ENCODE measurements at regions not wholly inside any gene's neighbourhood (a gene's known extent, or its start where the extent isn't known, plus 50 kb on each side); places are given as distances from the start of the nearest gene placed in this dataset.

GRCh38 chr1:81008293-81008692 is 792.4 kb upstream of the ADGRL2 start:
- FAIRE-seq = no peak
- WGBS, 2 experiments (ENCODE audit: extremely low coverage in 1 of 2, insufficient coverage in 1 of 2, insufficient read length in 1 of 2, insufficient replicate concordance in 2 of 2, low coverage in 1 of 2, low lambda C conversion rate in 2 of 2, missing lambda C conversion rate in 1 of 2) = 76% methylated on average over 2 of the region's 2 CpGs; no CpG with 5 or more reads in 1 of the 2 experiments

More at GRCh38 chr1:81008293-81008692, 792.4 kb upstream of the ADGRL2 start:
- Histone ChIP-seq H2BK5ac (ENCODE audit: low read depth, low read length) (no peak overlapping the region), H3K27me3 (replicated peaks in 1 of 4; ENCODE audit: control insufficient read depth in 3 of 4, extremely low read depth in 1 of 4, insufficient read depth in 3 of 4, low read length in 3 of 4) (no peaks in the 10 kb centered on the region), H4K8ac (ENCODE audit: extremely low read depth, insufficient read depth, low read length) (no peak overlapping the region), H3K18ac (ENCODE audit: extremely low read depth, low read length) (no peak overlapping the region), H3K23ac (ENCODE audit: insufficient read length) (no peak overlapping the region), H3K79me1 (ENCODE audit: low read depth, low read length) (no peaks in the 10 kb centered on the region), H3K4ac (replicated peaks; ENCODE audit: insufficient read length, low read depth, low read length) (no peak overlapping the region), H3K14ac (ENCODE audit: insufficient read length) (no peak overlapping the region), H3K27ac (ENCODE audit: low read depth, low read length) (no peak overlapping the region), H2BK120ac (replicated peaks; ENCODE audit: low read depth, low read length) (no peak overlapping the region), H4K20me1 (replicated peaks in 1 of 2; ENCODE audit: control insufficient read depth in 1 of 2, insufficient read depth in 2 of 2, low read length in 2 of 2) (no peaks in the 10 kb centered on the region), H3K9ac (replicated peaks in 1 of 4; ENCODE audit: extremely low read depth in 1 of 4, low read depth in 3 of 4, low read length in 3 of 4) (no peak overlapping the region), H3K9me3 (ENCODE audit: insufficient read depth in 2 of 2, low read depth in 1 of 2, low read length in 1 of 2) (no peaks in the 10 kb centered on the region), H3K79me2 (ENCODE audit: control insufficient read depth in 1 of 2, insufficient read depth in 2 of 2, low read length in 2 of 2) (no peaks in the 10 kb centered on the region), H2AK5ac (ENCODE audit: low read depth, low read length) (no peak overlapping the region), H2BK20ac (ENCODE audit: low read length) (no peak overlapping the region), H2AFZ (ENCODE audit: low read length) (no peak overlapping the region), H4K5ac (ENCODE audit: insufficient read length, low read depth, low read length) (no peak overlapping the region), H3K23me2 (ENCODE audit: low read depth, low read length) (no peaks in the 10 kb centered on the region), H4K91ac (replicated peaks; ENCODE audit: insufficient read length, low read length) (no peak overlapping the region), H3K4me1 (replicated peaks in 1 of 4; ENCODE audit: control insufficient read depth in 3 of 4, insufficient read depth in 4 of 4, low read length in 3 of 4) (no peaks in the 10 kb centered on the region), H2BK12ac (ENCODE audit: low read depth, low read length) (no peak overlapping the region), H2BK15ac (ENCODE audit: low read length) (no peak overlapping the region), H3K36me3 (ENCODE audit: control insufficient read depth in 2 of 4, insufficient read depth in 4 of 4, low read length in 3 of 4) (no peaks in the 10 kb centered on the region), H3K56ac (replicated peaks; ENCODE audit: insufficient read length, low read depth, low read length) (no peak overlapping the region), H3K4me3 (ENCODE audit: extremely low read depth in 1 of 4, insufficient read depth in 2 of 4, low read depth in 3 of 4, low read length in 4 of 4) (no peak overlapping the region), H3K4me2 (ENCODE audit: insufficient read depth in 1 of 2, low read depth in 2 of 2, low read length in 2 of 2) (no peak overlapping the region)
- no peak for TF ChIP-seq EGR1 (IDR thresholded peaks at IDR 0.05; ENCODE audit: borderline replicate concordance, low read depth, low read length)
- DNase-seq (ENCODE audit: low read depth in 1 of 2, low spot score in 2 of 2) = no peak
- POLR2A ChIA-PET (ENCODE audit: partially characterized antibody) = no interaction called here
- CTCF ChIA-PET (ENCODE audit: partially characterized antibody) = no interaction called here

Data from H1 (cell line).